ENCODE measurements at regions not wholly inside any gene's neighbourhood (a gene's known extent, or its start where the extent isn't known, plus 50 kb on each side); places are given as distances from the start of the nearest gene placed in this dataset.

DNA sequence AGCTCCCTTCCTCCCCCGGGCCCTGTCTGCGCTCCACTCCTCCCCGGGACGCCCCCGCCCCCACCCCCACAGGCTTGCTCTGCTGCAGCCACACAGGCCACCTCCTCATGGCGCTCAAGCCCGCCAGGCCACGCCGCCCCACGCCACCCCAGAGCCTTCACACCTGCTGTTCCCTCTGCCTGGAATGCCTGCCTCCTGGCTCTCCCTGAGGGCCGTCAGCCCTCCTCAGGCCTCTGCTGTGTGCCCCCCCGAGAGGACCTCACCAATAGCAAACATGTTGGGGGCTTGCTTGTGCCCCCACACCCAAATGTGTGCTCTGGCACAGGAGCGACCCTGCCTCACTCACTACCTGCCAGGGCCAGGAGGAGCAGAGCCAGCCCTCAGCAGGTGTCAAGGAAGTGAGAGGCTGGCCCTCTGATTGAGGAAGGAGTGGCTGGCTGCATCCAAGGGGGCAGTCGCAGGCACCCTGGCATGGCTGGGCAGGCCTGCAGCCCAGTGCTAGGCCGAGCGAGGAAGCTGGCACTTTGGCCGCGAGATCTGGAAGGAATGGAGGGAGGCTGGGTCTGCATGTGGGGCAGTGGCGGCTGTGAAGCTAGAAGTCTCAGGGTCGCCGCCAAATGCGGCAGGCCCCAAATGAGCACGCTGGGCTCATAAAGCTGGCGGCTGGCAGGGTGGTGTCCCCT is 86.5 kb downstream of the INHBB start:
- H3K9me3 Mint-ChIP-seq, result no peaks in the 10 kb centered on the region
- H3K27ac Mint-ChIP-seq, result no peak overlapping the region
- no peaks in the 10 kb centered on the region for H3K36me3 Mint-ChIP-seq (ENCODE audit: low read depth)
- H3K27me3 Mint-ChIP-seq, result peaks cover 2% of the 10 kb centered on the region
- intact Hi-C loops (cut with micrococcal nuclease), result no loop called here
- no peak for DNase-seq
- H3K4me3 Mint-ChIP-seq, result no peak overlapping the region
- H3K4me1 Mint-ChIP-seq, result no peaks in the 10 kb centered on the region

GRCh38 chr2:120432976-120433815 is 87.3 kb downstream of the INHBB start:
- intact Hi-C loops (cut with micrococcal nuclease), result no loop called here
- H3K27me3 Mint-ChIP-seq, result peaks cover 2% of the 10 kb centered on the region
- no peaks in the 10 kb centered on the region for H3K36me3 Mint-ChIP-seq (ENCODE audit: low read depth)
- no peaks in the 10 kb centered on the region for H3K4me1 Mint-ChIP-seq
- H3K4me3 Mint-ChIP-seq, result no peak overlapping the region
- H3K9me3 Mint-ChIP-seq, result no peaks in the 10 kb centered on the region
- no peak overlapping the region for H3K27ac Mint-ChIP-seq
- no peak for DNase-seq

- Mint-ChIP-seq H3K4me3 (no peak overlapping the region), H3K36me3 (ENCODE audit: low read depth) (no peaks in the 10 kb centered on the region), H3K4me1 (no peaks in the 10 kb centered on the region), H3K27ac (no peak overlapping the region), H3K9me3 (no peaks in the 10 kb centered on the region), H3K27me3 (peaks cover 4% of the 10 kb centered on the region)
- DNase-seq, result no peak
- intact Hi-C loops (cut with micrococcal nuclease), result no loop called here
Observed at GRCh38 chr2:120433816-120434290, 87.9 kb downstream of the INHBB start.

DNA sequence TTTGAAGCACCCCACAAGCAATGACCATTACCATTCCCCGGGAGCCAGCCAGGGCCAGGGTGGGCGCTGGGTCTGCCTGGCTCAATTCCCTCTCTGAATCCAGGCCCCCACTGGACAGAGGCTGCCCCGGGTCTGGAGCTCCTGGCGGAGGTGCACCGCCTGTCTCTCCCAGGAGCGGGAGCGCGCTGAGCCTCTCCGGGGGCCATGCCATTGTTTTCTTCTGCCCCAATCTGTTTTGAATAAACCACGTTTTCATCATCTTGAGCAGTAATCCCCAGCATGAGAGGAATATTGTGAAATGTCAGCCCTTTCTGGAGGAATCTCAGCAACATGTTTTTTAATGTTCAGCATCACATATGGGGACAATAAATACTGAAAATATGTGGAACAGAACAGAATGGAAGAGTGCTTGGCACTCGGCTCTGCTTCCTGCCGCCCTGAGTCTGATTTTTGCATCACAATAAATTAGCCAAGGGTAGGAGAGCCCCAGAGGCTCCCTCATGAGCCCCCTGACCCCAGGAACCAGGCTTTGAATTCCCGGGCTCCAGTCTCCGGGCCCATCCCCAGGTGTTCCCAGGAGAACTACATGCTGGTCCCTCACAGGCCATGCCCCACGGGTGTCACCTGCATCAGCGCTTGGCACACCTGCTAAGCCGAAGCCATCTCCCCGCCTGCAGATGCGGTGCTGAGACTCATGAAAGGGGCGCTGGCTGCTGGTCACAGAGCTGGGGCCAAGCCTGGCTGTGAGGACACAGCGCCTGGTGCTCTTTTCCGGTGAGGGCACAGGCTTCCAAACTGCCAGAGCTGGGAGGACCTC is 88.8 kb downstream of the INHBB start:
- peaks cover 11% of the 10 kb centered on the region for H3K27me3 Mint-ChIP-seq
- no peaks in the 10 kb centered on the region for H3K9me3 Mint-ChIP-seq
- intact Hi-C loops (cut with micrococcal nuclease), result no loop called here
- no peak overlapping the region for H3K4me3 Mint-ChIP-seq
- H3K4me1 Mint-ChIP-seq, result no peaks in the 10 kb centered on the region
- H3K27ac Mint-ChIP-seq, result no peak overlapping the region
- DNase-seq, result no peak
- no peaks in the 10 kb centered on the region for H3K36me3 Mint-ChIP-seq (ENCODE audit: low read depth)

- no peak for DNase-seq
- Mint-ChIP-seq H3K9me3 (no peaks in the 10 kb centered on the region), H3K27ac (no peak overlapping the region), H3K4me1 (no peaks in the 10 kb centered on the region), H3K27me3 (peaks cover 23% of the 10 kb centered on the region), H3K36me3 (ENCODE audit: low read depth) (no peaks in the 10 kb centered on the region), H3K4me3 (no peak overlapping the region)
- intact Hi-C loops (cut with micrococcal nuclease), result no loop called here
Observed at GRCh38 chr2:120435671-120436459, 89.9 kb downstream of the INHBB start.

- no peak for DNase-seq
- Mint-ChIP-seq H3K9me3 (no peaks in the 10 kb centered on the region), H3K4me3 (no peak overlapping the region), H3K27me3 (peaks cover 28% of the 10 kb centered on the region), H3K36me3 (ENCODE audit: low read depth) (no peaks in the 10 kb centered on the region), H3K4me1 (no peaks in the 10 kb centered on the region), H3K27ac (no peak overlapping the region)
- intact Hi-C loops (cut with micrococcal nuclease), result no loop called here
Observed at GRCh38 chr2:120436460-120436739, 90.5 kb downstream of the INHBB start.

GRCh38 chr2:120436885-120437603 is 91.1 kb downstream of the INHBB start:
- Mint-ChIP-seq H3K4me3 (no peak overlapping the region), H3K27ac (no peak overlapping the region), H3K27me3 (peaks cover 35% of the 10 kb centered on the region), H3K9me3 (no peaks in the 10 kb centered on the region), H3K36me3 (ENCODE audit: low read depth) (no peaks in the 10 kb centered on the region), H3K4me1 (no peaks in the 10 kb centered on the region)
- intact Hi-C loops (cut with micrococcal nuclease), result no loop called here
- DNase-seq, result peak; percentile 70

DNA sequence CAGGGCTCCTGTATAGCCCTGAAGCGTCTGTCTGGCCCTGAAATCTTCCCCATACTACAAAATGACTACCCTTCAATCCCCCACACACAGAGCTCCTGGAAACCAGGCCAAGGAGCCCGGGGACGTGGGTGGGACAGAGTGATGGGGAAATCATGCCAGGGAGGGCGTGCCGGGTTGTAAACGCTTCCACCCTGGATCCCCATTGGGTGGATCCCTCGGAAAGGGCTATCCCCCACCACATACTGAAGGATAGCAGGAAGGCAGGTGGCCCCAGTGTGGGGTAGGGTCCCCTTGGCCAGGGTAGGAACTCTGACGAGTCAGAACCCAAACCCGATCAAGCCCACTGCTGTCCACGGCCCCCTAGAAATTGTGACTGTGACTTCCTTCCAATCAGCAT is 91.7 kb downstream of the INHBB start:
- peaks cover under 1% of the 10 kb centered on the region for H3K4me1 Mint-ChIP-seq
- no peak overlapping the region for H3K27ac Mint-ChIP-seq
- H3K4me3 Mint-ChIP-seq, result no peak overlapping the region
- DNase-seq, result no peak
- H3K27me3 Mint-ChIP-seq, result peaks cover 39% of the 10 kb centered on the region
- no peaks in the 10 kb centered on the region for H3K36me3 Mint-ChIP-seq (ENCODE audit: low read depth)
- intact Hi-C loops (cut with micrococcal nuclease), result no loop called here
- H3K9me3 Mint-ChIP-seq, result no peaks in the 10 kb centered on the region

GRCh38 chr2:120438301-120439066 is 92.5 kb downstream of the INHBB start:
- intact Hi-C loops (cut with micrococcal nuclease), result no loop called here
- no peak overlapping the region for H3K4me3 Mint-ChIP-seq
- no peak overlapping the region for H3K27ac Mint-ChIP-seq
- H3K9me3 Mint-ChIP-seq, result no peaks in the 10 kb centered on the region
- peaks cover 3% of the 10 kb centered on the region for H3K4me1 Mint-ChIP-seq
- no peak for DNase-seq
- peaks cover 46% of the 10 kb centered on the region for H3K27me3 Mint-ChIP-seq
- no peaks in the 10 kb centered on the region for H3K36me3 Mint-ChIP-seq (ENCODE audit: low read depth)

- intact Hi-C loops (cut with micrococcal nuclease), result no loop called here
- Mint-ChIP-seq H3K27me3 (peaks cover 51% of the 10 kb centered on the region), H3K4me3 (no peak overlapping the region), H3K27ac (no peak overlapping the region), H3K4me1 (peaks cover 3% of the 10 kb centered on the region), H3K36me3 (ENCODE audit: low read depth) (no peaks in the 10 kb centered on the region), H3K9me3 (no peaks in the 10 kb centered on the region)
- DNase-seq, result no peak
Observed at GRCh38 chr2:120439067-120439368, 93.1 kb downstream of the INHBB start.

DNA sequence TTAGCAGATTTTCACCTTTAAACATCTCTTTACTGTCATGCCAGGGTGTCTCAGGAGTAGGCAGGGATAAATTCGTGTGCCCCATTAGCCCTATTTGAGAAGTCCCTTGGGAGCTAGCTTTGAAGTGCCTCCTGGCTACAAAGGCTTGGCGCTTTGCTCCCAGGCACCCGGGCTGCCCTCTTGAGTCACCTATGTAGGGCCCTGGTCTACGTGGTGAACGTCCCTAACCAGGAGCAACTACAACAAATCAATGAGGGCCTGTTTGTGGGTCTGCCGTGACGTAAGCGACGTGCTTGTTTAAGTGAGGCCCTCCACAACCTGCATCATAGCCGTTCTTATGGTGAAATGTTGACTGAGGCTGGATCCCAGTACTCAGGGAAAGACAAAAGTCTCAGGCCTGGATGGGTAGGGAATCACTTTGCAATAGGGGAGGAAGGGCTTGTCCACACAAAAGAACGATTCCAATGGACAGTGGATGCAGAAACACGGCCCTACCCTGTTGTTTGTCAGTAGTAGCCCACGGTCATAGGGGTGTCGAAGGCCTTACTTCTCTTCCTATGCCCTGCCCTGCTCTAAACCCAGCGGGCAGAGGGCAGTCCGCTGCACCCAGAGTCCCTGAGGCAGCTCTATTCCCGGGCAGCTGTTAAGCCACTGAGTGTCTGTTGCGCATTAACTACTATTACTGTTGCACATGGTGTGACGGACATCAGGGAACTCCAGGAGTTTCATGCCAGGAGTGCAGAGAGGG is 93.9 kb downstream of the INHBB start:
- intact Hi-C loops (cut with micrococcal nuclease), result no loop called here
- Mint-ChIP-seq H3K27me3 (peaks cover 54% of the 10 kb centered on the region), H3K27ac (no peak overlapping the region), H3K4me3 (no peak overlapping the region), H3K9me3 (no peaks in the 10 kb centered on the region), H3K36me3 (ENCODE audit: low read depth) (no peaks in the 10 kb centered on the region), H3K4me1 (peaks cover 3% of the 10 kb centered on the region)
- no peak for DNase-seq

All from activated CD4-positive, alpha-beta T cell treated with anti-CD3 and anti-CD28 coated beads, Interleukin-2, amount 10 ng/mL, durations not matched to agents 24 days and 14 days (primary cell).